ENCODE measurements at regions not wholly inside any gene's neighbourhood (a gene's known extent, or its start where the extent isn't known, plus 50 kb on each side); places are given as distances from the start of the nearest gene placed in this dataset.

GRCh38 chr5:97542469-97542868, 359.4 kb upstream of the RIOK2 start:
- TF ChIP-seq REST (IDR thresholded peaks at IDR 0.05; ENCODE audit: borderline replicate concordance) (no peak), EP300 (conservative IDR thresholded peaks at IDR 0.05; ENCODE audit: poor library complexity, severe bottlenecking) (no peak), SMC3 (conservative IDR thresholded peaks at IDR 0.05; ENCODE audit: poor library complexity) (no peak), TAF1 (IDR thresholded peaks at IDR 0.05; ENCODE audit: low read depth) (no peak), CTCF (IDR thresholded peaks at IDR 0.05; ENCODE audit: poor library complexity, severe bottlenecking) (no peak), POLR2AphosphoS5 (IDR thresholded peaks at IDR 0.05) (no peak), MXI1 (conservative IDR thresholded peaks at IDR 0.05; ENCODE audit: poor library complexity, severe bottlenecking) (no peak), EZH2 (IDR thresholded peaks at IDR 0.05; ENCODE audit: borderline replicate concordance, insufficient read depth, low read length, poor library complexity, severe bottlenecking) (no peak), RAD21 (conservative IDR thresholded peaks at IDR 0.05) (no peak)
- H3K27me3 ChIP-seq (ENCODE audit: insufficient read depth, low read depth, low read length): no peaks in the 10 kb centered on the region
- no peaks in the 10 kb centered on the region for H3K36me3 ChIP-seq (ENCODE audit: insufficient read depth, low read length)
- H3K9me2 ChIP-seq (ENCODE audit: insufficient read depth, low read length): no peaks in the 10 kb centered on the region
- no peak overlapping the region for H2AFZ ChIP-seq (ENCODE audit: low read depth, low read length)
- no peaks in the 10 kb centered on the region for H3F3A ChIP-seq (ENCODE audit: insufficient read depth, low read length, poor library complexity, severe bottlenecking)
- no peak overlapping the region for H3K4me2 ChIP-seq (ENCODE audit: low read length)
- H3K4me3 ChIP-seq (ENCODE audit: low read length): no peak overlapping the region
- H3K79me2 ChIP-seq (replicated peaks; ENCODE audit: insufficient read depth, low read length): no peaks in the 10 kb centered on the region
- no peak overlapping the region for H3K27ac ChIP-seq (ENCODE audit: low read length)
- H3K9ac ChIP-seq (ENCODE audit: low read length): no peak overlapping the region
- no peaks in the 10 kb centered on the region for H4K20me1 ChIP-seq (ENCODE audit: insufficient read depth)
- H3K9me3 ChIP-seq (ENCODE audit: low read length): no peaks in the 10 kb centered on the region

GRCh38 chr5:97543166-97543565, 360.1 kb upstream of the RIOK2 start:
- H4K20me1 ChIP-seq (ENCODE audit: insufficient read depth): no peaks in the 10 kb centered on the region
- H3K9me2 ChIP-seq (ENCODE audit: insufficient read depth, low read length): no peaks in the 10 kb centered on the region
- H3F3A ChIP-seq (ENCODE audit: insufficient read depth, low read length, poor library complexity, severe bottlenecking): no peaks in the 10 kb centered on the region
- no peak for TF ChIP-seq MXI1 (conservative IDR thresholded peaks at IDR 0.05; ENCODE audit: poor library complexity, severe bottlenecking)
- no peak for TF ChIP-seq SMC3 (conservative IDR thresholded peaks at IDR 0.05; ENCODE audit: poor library complexity)
- TF ChIP-seq REST (IDR thresholded peaks at IDR 0.05; ENCODE audit: borderline replicate concordance): no peak
- no peak for TF ChIP-seq CTCF (IDR thresholded peaks at IDR 0.05; ENCODE audit: poor library complexity, severe bottlenecking)
- TF ChIP-seq EZH2 (IDR thresholded peaks at IDR 0.05; ENCODE audit: borderline replicate concordance, insufficient read depth, low read length, poor library complexity, severe bottlenecking): no peak
- TF ChIP-seq RAD21 (conservative IDR thresholded peaks at IDR 0.05): no peak
- no peak for TF ChIP-seq EP300 (conservative IDR thresholded peaks at IDR 0.05; ENCODE audit: poor library complexity, severe bottlenecking)
- TF ChIP-seq TAF1 (IDR thresholded peaks at IDR 0.05; ENCODE audit: low read depth): no peak
- TF ChIP-seq POLR2AphosphoS5 (IDR thresholded peaks at IDR 0.05): no peak
- no peak overlapping the region for H3K4me3 ChIP-seq (ENCODE audit: low read length)
- H3K4me2 ChIP-seq (ENCODE audit: low read length): no peak overlapping the region
- no peak overlapping the region for H3K9ac ChIP-seq (ENCODE audit: low read length)
- H3K27me3 ChIP-seq (ENCODE audit: insufficient read depth, low read depth, low read length): no peaks in the 10 kb centered on the region
- no peaks in the 10 kb centered on the region for H3K9me3 ChIP-seq (ENCODE audit: low read length)
- no peak overlapping the region for H3K27ac ChIP-seq (ENCODE audit: low read length)
- H3K36me3 ChIP-seq (ENCODE audit: insufficient read depth, low read length): no peaks in the 10 kb centered on the region
- no peak overlapping the region for H2AFZ ChIP-seq (ENCODE audit: low read depth, low read length)
- H3K79me2 ChIP-seq (replicated peaks; ENCODE audit: insufficient read depth, low read length): no peaks in the 10 kb centered on the region
